LHCN-M2 (cell line): ENCODE measurements at regions not wholly inside any gene's neighbourhood (a gene's known extent, or its start where the extent isn't known, plus 50 kb on each side); places are given as distances from the start of the nearest gene placed in this dataset.
"Not testable (repeated sequence)": the region's sequence is repeated elsewhere in the genome, so short reads cannot be mapped to it uniquely, and the experiment has no call there.

Experiments
- DNase-seq: peaks from one replicate; pipeline ENCODE4 v3.0.0-alpha.2; 2012; ENCODE audit warnings: low read depth

- DNase-seq = no peak
Measured at GRCh38 chr4:3878678-3879077, 112.5 kb downstream of the ADRA2C start.

DNA sequence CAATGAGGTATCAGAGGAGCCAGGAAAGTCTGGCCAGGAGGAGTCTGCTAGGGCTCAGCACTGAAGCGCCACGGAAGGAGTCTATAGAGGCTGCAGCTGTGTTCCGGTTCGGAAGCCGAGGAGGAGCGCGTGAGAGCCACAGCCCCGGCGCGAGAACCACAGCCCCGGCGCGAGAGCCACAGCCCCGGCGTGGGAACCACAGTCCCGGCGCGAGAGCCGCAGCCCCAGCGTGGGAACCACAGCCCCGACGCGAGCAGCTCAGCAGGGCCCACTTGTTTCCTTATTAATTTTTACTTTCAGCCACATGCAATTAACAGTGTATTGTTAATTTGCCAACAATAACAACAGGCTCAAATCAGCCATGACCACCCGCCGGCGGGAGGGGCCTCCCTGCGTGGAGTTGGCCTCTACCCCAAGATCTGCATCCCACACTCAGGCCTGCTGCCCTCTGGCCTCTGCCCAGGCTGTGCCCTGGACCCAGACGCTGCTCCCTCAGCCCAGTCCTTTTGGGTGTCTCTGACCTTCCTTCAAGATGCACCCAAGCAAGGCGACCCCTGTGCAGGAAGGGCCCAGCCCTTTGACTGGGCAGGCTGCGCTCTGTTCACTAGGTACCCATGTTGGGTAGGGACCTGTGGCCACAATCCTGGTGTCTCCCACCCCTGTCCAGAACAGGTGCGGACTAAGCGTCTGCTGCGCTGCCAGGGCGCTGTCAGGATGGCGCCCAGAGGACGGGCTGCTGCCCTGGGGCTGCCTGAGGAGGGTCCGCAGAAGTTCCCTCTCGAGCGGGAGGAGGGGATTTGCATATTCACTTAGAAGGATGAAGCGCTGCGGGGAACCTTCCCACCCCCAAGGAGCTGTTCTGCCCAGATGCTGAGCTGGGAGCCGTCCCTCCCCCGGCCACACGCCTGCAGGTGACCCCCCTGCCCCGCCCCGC is 113.8 kb downstream of the ADRA2C start:
- no peak for DNase-seq

- DNase-seq = peak; percentile 37
Measured at GRCh38 chr4:3880615-3881120, 114.5 kb downstream of the ADRA2C start.

DNA sequence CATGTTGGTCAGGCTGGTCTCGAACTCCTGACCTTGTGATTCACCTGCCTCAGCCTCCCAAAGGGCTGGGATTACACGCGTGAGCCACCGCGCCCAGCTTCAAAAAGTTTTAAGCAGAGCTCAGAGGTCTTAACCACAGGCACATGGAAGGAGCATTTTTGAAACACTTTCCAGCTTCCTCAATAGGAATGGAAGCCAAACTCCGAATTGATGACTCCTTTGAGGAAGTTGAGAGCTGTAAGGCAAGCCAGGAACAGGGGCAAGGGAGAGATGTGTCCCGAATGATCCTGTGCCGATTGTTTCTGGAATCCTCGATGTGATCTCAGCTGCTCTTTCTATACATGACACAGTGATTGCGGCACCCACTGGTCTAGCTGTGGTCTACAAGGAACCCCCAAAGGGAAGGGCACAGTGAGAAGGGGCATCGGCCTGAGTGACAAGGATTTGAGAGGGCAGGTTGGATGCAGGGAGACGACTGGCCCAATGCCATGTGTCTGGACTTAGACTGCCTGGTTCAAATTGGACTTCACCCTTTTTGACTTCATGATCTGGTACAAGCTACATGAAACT is 116.2 kb downstream of the ADRA2C start:
- DNase-seq = peak; percentile 21

GRCh38 chr4:3884261-3884660 is 118.1 kb downstream of the ADRA2C start:
- DNase-seq = not testable (repeated sequence)

DNA sequence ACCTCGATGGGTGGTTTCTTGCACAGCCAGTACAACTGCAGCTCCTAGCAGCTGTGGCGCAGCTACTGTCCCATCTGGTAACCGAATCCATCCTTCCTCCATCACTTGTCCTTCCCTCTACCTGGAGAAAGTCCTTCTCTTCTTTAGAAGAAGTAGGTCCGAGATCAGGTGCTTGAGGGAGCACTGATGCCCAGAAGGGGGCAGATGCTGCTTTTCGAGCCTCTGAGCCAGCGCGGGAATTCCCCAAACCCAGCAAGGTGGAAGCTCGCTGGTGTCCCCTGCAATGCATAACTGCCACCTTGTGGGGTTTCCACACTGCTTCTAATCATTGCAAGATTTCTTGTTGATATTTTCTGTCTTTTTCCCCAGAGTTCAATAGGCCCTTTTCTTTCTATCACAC is 127.4 kb downstream of the ADRA2C start:
- DNase-seq = not testable (repeated sequence)

- not testable (repeated sequence) for DNase-seq
Measured at GRCh38 chr4:3894086-3894959, 128.1 kb downstream of the ADRA2C start.

GRCh38 chr4:3896441-3896840 is 130.3 kb downstream of the ADRA2C start:
- DNase-seq = no peak

GRCh38 chr4:3896871-3897578 is 130.8 kb downstream of the ADRA2C start:
- not testable (repeated sequence) for DNase-seq

DNA sequence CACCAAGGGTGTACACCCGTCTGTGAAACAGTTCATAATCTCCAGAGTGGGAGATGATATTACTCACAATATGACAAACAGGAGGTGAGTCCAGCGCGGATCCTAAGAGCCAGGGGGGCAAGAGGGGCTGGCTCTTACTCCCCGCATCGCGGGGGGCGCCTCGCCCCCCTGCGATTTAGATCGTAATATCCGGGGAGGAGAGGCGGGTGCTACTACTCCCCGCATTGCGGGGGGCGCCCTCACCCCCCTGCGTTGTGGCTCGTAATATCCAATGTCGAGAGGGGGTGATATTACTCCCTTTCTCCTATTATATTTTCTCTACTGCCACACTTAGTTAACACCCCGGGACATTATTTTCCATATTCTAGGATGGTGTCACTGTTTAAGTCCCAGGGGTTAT is 131.9 kb downstream of the ADRA2C start:
- DNase-seq = no peak

DNA sequence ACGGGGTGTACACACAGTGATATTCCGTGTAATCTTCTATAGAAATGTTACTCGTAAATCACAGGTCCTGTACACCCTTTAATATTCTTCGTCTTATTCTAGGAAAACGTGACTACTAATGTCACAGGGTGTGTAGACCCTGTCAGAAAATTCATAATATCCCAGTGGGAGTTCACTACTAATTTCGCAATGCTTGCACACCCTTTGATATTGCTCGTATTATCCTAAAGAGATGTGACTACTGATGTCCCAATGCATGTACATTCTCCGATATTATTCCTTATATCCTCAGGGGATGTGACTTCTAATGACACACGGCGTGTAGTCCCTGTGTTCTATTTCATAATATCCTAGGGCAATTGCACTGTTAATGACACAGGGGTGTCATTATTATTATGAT is 132.7 kb downstream of the ADRA2C start:
- not testable (repeated sequence) for DNase-seq

- DNase-seq = peak; percentile 74
Measured at GRCh38 chr4:3904264-3904955, 138.2 kb downstream of the ADRA2C start.

DNA sequence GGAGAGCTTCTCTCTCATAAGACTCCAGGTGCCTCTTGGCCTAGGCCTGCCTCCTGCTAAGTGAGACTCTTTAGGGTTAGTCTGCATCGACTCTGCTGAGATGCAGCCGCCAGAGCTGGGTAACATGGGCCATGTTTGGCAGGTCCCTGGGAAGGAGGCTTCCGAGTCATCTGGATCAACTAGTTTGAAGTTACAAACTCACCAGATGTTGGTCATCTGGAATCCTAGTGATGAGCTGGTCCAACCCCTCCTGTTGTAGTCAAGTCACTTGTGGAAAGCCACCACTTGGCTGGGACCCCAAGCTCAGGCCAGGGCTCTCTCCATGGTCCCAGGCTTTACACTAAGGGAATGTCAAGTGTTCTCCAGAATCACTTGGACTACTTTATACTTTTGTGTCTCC is 143.4 kb downstream of the ADRA2C start:
- not testable (repeated sequence) for DNase-seq

DNA sequence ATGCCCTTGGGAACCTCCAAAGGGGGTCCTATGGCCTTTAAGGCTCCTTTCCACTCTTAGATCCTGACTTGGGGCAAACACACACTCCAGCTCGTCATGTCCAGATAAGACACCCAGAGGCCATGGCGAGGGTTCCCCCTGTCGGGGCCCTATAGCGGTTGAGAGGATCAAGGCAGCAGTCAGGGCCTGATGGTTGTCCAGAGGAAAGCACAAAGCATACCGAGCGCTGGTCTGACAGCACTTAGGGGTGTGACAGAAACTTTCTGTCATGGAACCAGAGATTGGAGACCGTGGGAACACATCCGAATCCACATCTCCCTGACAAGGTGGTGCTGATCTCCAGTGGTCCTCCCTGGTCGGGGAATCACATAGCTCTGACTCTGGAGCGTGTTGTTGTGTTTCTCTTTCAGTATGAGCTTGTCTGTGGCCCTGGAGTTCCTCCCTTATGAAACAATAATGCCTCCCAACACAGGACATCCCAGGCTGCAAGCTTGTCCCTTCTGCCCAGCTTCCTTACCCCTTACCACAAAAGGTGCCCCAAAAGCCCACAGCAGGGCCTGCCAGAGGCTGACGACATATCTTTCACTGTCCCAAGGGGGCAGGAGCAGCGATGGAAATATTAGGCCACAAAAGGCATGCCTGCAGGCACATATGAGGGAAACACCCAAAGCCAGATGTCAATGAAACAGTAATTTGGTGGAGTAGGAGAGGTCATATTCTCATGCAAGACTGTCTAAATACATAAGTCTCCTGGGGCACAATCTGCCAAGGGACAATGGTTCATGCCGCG is 144.2 kb downstream of the ADRA2C start:
- DNase-seq = not testable (repeated sequence)

- DNase-seq = no peak
Measured at GRCh38 chr4:3911252-3911856, 145.2 kb downstream of the ADRA2C start.

GRCh38 chr4:3914511-3914910 is 148.3 kb downstream of the ADRA2C start:
- not testable (repeated sequence) for DNase-seq

- DNase-seq = peak; percentile 49
Measured at GRCh38 chr4:3919509-3919908, 153.3 kb downstream of the ADRA2C start.

DNA sequence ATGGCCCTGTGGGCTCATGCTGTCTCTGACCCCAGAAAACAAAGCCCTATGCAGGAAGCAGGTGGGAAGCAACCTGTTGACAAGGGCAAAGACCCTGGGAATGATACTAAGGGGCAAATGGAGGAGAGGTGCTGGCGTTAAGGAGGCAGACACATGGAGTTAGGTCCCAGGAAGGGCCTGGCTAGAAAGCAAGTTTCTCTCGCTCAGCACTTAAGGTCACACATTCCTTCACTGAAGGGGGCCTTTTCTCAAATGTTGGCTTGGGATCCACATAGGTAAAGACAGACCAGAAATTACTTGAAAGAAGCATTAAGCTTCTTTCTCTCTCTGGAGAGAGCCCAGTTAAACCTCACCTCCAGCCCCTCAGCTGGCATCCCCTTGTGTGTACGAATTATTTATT is 155.7 kb downstream of the ADRA2C start:
- DNase-seq = not testable (repeated sequence)

DNA sequence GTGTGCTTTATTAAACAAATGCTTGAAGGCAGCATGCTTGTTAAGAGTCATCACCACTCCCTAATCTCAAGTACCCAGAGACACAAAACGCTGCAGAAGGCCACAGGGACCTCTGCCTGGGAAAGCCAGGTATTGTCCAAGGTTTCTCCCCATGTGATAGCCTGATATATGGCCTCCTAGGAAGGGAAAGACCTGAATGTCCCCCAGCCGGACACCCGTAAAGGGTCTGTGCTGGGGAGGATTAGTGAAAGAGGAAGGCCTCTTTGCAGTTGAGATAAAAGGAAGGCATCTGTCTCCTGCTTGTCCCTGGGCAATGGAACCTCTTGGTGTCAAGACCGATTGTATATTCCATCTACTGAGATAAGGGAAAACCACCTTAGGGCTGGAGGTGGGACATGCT is 159.7 kb downstream of the ADRA2C start:
- not testable (repeated sequence) for DNase-seq
